OCI-LY1 (cell line): ENCODE measurements at regions not wholly inside any gene's neighbourhood (a gene's known extent, or its start where the extent isn't known, plus 50 kb on each side); places are given as distances from the start of the nearest gene placed in this dataset.

ENCODE experiments used
- EZH2 ChIP-seq: fragments of 200-600 bp; sonication (generic), shearing (Covaris generic); IDR thresholded peaks from 2 replicates; pipeline ENCODE4 v1.8.0; 2017; ENCODE audit warnings: borderline replicate concordance, mixed run types, mild to moderate bottlenecking, antibody characterized with exemption, low read length, moderate library complexity, mixed read lengths
- TF ChIP-seq, protein P1 (sequence below): fragments of 200-600 bp; sonication (generic), shearing (Covaris generic); IDR thresholded peaks from 2 replicates; pipeline ENCODE4 v1.5.1; 2017; ENCODE audit warnings: mild to moderate bottlenecking, antibody characterized with exemption, low read length, moderate library complexity, mixed read lengths

DNA sequence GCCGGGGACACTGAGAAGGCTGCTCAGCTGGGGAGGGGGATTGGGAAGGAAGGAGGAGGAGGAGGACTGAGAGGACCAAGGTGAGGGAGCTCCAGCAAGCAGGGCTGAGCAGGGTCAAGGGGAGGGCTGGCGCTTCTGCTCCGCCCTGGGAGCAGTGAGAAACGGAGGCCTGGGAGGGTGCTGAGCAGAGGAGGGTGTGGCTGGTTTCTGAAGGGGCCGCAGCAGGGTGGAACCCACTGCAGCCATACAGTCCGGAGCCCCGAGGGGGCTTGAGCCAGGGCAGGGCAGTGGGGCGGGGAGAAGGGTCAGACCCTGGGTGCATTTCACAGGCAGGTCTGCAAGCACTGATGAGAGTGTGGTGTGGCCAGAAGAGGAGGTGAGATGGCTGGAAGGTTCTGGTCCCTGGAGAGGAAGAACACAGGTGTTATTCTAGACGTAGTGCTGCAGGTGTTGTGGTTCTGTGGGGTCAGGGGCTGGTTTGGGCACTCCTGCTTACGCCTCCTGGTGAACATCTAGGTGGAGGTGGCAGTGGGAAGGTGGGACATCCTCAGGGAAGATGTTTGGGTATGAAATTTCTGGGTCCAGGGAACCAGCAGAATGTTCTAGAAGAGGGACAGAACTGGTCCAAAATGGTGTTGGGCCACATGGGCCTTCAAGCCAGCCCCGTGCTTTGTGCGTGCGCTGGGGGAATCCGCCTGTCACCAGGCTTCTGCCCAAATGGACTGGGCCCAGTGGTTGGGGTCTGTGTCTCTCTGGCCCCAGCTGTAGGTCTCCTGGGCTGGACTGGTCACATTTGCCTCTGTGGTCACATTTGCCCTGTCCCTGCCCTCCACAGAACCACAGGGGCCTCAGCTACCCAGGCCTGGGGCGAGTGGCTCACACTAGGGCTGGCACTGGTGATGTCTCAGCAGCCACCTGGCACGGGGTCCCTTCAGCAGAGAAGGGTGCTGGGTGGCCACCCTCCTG, 714.7 kb downstream of the BRD1 start:
- TF ChIP-seq, protein P1, sequence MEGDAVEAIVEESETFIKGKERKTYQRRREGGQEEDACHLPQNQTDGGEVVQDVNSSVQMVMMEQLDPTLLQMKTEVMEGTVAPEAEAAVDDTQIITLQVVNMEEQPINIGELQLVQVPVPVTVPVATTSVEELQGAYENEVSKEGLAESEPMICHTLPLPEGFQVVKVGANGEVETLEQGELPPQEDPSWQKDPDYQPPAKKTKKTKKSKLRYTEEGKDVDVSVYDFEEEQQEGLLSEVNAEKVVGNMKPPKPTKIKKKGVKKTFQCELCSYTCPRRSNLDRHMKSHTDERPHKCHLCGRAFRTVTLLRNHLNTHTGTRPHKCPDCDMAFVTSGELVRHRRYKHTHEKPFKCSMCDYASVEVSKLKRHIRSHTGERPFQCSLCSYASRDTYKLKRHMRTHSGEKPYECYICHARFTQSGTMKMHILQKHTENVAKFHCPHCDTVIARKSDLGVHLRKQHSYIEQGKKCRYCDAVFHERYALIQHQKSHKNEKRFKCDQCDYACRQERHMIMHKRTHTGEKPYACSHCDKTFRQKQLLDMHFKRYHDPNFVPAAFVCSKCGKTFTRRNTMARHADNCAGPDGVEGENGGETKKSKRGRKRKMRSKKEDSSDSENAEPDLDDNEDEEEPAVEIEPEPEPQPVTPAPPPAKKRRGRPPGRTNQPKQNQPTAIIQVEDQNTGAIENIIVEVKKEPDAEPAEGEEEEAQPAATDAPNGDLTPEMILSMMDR, result no peak
- TF ChIP-seq EZH2, result no peak
